GM12873 (cell line): ENCODE measurements at regions not wholly inside any gene's neighbourhood (a gene's known extent, or its start where the extent isn't known, plus 50 kb on each side); places are given as distances from the start of the nearest gene placed in this dataset.

ENCODE experiments used
- TF ChIP-seq, protein P1 (sequence below): IDR thresholded peaks from 2 replicates; pipeline ENCODE4 v1.5.1; 2012; ENCODE audit warnings: low read depth, mild to moderate bottlenecking, moderate library complexity, low read length, control low read depth; ENCODE audit not compliant: insufficient read depth; ENCODE audit errors: missing control alignments

GRCh38 chr2:35503738-35504199 lies 851.8 kb upstream of the CRIM1 start:
- TF ChIP-seq, protein P1, sequence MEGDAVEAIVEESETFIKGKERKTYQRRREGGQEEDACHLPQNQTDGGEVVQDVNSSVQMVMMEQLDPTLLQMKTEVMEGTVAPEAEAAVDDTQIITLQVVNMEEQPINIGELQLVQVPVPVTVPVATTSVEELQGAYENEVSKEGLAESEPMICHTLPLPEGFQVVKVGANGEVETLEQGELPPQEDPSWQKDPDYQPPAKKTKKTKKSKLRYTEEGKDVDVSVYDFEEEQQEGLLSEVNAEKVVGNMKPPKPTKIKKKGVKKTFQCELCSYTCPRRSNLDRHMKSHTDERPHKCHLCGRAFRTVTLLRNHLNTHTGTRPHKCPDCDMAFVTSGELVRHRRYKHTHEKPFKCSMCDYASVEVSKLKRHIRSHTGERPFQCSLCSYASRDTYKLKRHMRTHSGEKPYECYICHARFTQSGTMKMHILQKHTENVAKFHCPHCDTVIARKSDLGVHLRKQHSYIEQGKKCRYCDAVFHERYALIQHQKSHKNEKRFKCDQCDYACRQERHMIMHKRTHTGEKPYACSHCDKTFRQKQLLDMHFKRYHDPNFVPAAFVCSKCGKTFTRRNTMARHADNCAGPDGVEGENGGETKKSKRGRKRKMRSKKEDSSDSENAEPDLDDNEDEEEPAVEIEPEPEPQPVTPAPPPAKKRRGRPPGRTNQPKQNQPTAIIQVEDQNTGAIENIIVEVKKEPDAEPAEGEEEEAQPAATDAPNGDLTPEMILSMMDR: no peak

- TF ChIP-seq, protein P1: no peak
Measured at GRCh38 chr2:35503311-35503710, 852.3 kb upstream of the CRIM1 start.

DNA sequence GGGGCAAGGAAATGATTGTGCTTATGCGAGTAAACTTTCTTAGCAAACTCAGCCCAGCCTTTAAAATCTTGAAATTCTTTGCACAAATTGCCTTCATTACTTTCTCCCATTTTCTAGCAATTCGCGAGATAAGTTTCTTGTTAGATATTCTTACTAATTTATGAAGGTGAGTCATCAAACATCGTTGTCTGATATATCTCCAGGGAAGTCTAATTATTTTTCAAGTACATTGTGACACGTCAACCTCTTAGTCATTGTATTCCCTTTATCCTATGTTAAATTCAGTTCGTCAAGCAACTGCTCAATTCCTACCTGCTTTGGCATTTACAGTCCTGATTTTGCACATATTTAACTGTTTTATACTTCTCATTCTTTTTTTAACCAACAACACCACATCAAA lies 854.5 kb upstream of the CRIM1 start:
- TF ChIP-seq, protein P1: no peak

GRCh38 chr2:35496022-35496421 lies 859.6 kb upstream of the CRIM1 start:
- TF ChIP-seq, protein P1: no peak

DNA sequence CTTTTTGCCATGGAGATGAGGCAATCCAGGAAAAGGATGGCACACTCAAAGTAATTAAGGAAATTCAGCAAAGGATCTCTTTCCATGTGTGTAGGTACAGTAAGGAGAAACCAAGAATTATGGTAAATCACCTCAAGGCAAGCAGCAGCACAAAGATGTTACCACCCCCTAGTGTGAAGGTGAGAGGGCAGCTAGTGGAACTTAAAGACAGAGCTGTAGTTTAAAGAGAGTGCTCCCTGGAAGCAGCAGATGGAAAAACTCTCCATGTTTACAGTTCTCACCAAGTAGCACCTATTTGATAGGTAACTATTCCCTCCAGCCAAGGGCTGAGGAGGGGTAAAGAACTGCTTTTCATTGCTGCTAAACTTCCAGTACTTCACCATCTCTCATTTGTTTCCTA lies 860.4 kb upstream of the CRIM1 start:
- TF ChIP-seq, protein P1: no peak

DNA sequence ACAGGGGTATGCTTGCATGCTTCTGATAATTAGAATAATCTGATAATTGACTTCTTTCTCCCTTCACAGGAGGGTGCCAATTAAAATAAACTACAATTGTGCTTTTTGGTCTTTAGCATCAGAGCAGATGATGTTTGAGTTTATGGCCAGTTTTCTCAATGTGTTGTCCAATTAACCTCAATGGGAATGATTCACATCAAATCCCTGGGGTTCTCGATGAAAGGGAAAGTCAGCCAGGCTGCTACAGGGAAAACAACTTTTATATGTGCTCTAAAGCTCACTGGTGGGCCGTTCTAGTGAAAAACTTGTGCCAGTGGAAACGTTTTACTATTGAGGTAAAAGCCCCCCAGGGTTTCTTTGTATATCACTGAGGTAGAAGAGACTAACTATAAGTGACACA lies 887.3 kb upstream of the CRIM1 start:
- TF ChIP-seq, protein P1: no peak

DNA sequence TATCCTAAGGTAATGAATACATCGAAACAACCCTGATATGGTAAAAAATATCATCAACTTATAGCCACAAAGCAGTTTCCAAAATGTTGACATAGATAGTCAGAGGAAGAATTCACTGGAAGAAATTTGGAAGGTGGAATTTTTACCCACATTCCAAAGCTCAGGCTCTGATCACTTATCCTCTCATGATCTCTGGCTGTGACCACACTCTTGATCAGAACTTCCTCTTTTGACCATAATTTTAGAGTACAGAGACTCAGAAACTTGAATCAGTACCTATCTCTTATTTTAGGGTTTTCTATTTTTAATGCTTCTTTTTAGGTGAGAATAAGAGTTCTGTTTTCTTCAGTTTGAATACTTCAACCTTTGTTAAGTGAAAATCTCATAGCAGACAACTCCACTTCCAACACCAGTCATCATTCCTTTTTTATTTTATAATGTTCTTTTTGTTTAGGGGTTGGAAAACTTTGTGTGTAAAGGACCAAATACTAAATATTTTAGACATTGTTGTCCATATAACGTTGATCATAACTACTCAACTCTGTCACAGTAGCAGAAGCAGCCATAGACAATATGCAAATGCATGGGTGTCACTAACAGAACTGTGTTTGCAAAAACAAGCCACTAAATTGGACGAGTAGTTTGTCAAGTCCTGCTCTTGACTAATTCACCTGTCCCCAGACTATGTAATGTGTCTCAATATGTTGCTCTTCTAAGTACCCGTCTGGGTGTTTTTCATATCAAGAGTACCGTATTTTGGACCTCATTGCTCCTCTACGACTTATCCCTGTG lies 891.6 kb upstream of the CRIM1 start:
- TF ChIP-seq, protein P1: no peak
